Islet of Langerhans (tissue), 1 donor: ENCODE measurements at regions not wholly inside any gene's neighbourhood (a gene's known extent, or its start where the extent isn't known, plus 50 kb on each side); places are given as distances from the start of the nearest gene placed in this dataset.

Experiments used
- FAIRE-seq: peaks from one replicate; lab custom pipeline; 2011; peaks lifted over from hg19 to GRCh38; lab: Jason Lieb, UNC

DNA sequence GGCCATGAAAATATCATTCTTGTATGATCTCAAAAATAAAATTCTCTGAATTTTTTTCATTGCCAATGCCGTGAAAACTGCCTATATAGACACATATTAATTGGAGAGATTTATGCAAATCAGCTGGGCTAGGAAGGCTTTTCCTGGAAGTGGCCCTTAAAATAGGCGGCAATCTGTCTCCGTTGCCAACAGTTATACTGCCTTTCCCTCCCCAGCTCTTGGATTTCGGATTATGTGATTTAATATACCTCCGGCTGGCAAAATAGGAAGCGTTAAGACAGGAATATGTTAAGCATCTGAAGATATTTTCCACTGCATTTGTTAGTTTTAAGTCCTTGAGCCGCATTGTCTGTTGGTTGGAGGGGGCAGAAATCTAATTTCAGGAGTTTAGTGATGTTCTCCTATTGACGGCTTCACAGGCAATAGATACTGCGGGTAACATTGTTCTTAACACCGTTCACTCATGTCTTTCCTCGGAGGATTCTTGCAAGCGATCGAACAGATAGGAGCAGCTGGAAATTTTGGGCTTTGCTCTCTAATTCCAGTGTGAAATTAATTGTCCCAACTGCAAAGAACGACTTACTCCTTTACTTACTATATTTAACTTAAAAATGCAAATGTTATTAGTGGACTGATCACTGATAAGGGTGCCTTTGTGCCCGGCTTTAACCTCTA is 113.3 kb downstream of the LINC00237 start:
- no peak for FAIRE-seq

DNA sequence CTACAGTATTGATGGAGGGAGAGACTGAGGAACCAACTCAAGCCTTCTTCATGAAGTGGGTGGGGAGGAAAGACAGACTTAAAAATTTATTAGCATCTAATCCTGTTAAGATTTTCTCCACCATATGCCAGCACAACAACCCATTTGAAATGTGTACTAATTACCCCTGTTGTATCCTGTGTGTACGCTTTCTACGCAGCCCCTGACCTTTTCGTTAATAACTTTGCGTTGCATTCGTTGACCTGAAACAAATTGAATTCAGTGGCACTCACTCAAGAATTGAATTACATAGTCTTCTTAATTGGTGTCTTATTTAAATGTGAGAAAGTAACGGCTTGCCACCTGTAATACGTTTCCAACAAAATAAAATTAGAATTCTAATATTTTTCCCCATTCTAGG is 113.9 kb downstream of the LINC00237 start:
- FAIRE-seq, result no peak

DNA sequence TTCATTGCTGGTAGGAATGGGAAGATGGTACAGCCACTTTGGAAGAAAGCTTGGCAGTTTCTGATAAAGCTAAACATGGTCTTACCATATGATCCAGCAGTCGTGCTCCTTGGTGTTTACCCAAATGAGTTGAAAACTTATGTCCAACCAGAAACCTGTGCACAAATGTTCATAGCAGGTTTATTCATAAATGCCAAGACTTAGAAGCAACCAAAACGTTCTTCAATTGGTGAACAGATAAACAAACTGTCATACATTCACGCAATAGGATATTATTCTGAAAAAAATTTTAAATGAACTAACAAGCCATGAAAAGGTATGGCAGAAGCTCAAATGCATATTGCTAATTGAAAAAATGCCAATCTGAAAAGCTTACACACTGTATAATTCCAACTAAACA is 117.1 kb downstream of the LINC00237 start:
- FAIRE-seq, result no peak

DNA sequence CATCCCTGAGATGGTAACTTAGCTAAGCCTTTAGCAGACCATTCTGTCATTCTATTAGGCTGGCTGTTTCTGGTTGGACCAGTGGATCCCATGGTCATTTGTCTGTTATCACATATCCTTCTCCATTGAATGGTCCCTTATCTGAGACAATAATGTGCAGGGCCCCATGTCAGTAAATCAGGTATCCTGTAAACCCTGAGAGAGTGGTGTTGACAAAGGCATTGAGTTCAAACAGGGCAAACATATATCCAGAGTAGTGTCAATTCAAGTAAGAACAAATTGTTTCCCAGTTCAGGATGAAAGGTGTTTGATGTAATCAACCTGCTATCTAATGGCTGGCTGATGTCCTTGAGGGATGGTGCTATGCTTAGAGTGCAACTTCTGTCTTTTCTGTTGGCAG is 126.2 kb downstream of the LINC00237 start:
- FAIRE-seq, result no peak

DNA sequence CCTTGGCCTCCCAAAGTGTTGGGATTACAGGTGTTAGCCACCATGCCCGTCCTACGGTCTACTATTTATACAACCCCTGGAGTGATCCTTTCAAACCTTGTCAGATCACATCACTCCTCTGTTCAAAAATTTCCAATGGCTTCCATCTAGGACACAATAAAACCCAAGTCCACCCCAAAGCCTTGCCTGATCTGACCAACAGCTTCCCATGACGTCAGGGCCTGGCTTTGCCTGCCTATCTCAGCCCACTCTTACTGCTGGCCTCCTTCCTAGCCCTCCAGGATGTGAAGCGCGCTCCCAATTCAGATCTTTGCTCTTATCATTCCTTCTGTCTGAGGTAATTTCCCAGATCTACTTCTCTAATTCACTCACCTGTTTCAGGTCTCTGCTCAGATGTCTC is 128.4 kb downstream of the LINC00237 start:
- no peak for FAIRE-seq

DNA sequence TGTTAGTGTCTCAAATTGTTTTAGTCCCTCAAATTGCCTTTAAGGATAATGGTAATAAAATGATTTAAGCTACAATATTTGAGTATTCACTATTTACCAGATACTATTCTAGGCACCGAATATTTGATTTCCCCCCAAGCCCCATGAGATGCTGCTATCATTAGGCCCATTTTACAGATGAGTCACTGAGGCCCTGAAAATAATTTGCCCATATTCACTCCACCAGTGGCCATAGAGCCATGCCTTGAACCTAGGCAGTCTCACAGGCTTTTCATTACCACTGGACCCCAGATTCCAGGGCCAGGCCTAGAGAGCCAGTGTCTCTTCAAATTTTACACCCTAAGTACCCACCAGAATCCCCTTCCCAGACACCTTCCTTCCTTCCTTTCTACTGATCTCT is 133.7 kb downstream of the LINC00237 start:
- FAIRE-seq, result no peak

DNA sequence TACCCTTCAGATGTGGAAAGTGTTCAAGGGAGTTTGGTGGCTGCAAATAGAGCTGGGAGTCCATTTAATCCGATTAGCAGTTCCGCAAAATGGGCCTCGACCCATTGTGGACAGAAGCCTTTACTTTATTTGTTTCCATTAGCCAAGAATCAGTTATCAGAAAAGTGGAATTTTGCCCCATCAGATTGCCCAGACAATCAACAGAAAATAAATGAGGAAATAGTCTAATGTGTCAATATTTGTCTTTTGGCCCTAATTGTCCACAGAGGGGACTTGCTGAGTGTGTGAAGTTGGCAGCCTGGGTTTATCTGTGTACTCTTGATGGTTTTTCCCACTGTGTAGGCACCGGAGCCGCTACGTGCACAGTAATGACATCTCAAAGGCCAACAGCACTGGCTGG is 134.3 kb downstream of the LINC00237 start:
- FAIRE-seq, result no peak

DNA sequence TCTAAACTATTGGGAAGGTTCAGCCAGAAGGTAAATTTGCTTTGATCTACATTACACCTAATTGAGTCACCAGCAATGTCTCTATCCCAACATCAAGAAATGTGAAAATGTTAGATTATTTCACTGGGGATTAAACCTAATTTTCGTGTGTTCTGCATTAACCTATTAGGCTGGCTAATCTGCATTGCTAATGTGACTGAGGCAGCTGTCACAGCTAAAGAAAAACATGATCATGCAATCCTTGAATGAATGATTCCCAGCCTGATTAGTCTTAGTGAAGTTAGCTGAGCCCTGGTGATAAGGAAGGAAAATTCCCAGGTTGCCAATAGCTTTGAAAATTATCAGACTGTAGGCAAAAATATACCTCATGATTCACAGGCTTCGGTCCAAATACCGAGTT is 135.3 kb downstream of the LINC00237 start:
- FAIRE-seq, result no peak

DNA sequence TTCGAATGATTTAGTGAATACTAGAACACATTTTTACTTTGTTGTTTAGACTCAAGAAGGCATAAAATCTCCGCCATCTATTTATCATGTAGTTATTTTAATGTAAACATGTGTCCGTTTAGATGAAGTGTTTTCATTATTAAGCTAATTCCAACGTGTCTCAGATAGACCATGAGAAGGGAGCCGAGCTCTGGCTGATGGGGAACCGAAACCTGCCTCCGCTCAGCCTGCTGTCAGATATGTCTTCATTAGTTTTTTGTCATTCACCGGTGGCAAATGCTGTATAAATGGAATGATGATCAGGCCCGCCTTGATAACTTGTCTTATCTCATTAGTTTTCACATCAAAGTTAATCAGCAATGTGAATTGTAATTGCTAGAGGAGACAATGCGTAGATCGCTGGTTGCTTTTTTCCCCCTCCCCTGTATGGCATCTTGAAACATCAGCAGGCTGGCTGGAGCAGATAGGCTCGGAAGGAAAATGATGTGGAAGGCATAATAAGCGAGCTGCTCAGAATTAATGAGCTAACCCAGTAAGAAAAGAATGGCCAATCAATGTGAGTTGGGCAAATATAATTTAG is 136.4 kb downstream of the LINC00237 start:
- no peak for FAIRE-seq

DNA sequence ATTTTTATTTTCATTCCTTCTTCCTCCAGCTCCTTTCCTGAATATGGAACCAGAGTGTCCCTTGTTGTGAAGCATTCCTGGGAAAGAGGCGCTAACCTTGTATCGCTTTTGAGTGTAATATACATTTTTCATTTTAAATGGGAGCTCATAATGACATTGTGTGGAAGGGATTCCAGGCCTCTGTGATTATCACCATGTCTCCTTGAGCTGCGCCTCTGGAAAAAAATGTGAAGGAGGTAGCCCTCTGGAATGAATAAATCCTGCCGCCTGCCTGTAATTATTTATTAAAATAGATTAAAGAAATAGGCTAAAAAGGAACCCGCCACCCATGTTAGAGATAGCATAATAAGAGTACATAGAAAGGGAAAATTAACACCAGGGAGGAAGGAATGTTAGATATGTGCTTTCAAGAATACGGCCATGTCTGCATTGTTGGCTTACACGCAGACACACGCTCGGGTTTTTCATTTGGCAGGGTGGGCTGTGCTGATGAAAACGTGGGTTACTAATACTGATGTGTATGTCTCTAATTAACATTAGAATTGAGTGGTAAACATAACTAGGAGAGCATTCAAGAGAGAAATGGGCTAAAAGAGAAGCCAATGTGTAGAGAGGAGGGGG is 138.5 kb downstream of the LINC00237 start:
- no peak for FAIRE-seq

DNA sequence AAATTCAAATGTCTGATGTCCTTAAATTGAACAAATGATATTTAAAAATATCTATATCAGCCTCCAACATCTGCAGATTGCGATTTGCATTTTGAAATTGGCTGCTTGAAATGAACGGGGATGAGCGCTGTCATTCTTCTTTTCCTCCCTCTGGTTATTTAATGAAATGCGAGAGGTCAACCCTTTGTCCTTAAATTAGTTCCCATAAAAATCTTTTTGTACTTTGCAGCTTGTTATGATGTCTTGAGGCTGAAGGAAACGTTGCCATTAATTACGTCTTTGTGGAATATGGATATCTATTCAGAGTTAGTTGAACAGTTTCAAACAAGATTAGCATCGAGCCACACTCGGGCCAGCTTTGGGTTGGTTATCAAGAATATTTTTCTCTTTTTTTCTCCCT is 140.0 kb downstream of the LINC00237 start:
- FAIRE-seq, result no peak

DNA sequence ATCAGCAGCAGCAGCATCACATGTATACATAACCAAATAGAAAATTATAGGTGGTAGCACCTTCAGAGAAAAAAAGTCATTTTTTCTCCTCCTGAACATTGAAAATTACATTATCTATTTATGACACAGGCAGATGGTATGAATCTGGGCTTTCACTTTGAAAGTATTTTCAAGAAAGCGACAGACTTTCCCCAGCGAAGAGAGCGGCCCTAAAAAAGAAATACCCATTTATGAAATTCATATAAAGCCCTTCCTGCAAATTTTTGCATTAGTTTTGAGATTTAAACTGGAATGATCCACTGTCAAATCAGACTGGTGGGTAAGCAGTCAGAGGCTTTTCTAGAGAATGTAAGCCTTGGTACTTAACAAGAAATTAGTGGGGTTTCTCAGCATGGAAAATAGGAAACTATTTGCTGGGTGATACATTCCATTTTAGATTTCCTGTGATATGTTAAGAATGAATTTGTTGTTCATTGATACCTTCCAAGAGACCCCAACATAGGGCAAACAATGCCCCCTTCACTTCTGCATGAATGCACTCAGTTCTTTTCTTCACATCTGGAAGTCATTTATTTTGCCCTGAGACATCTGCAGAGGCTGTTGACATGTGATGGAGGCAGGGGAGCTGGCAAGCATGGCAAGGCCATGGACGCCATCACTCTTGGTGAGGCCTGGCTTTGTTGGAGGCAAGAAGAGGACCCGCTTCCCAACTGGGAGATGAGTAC is 147.0 kb downstream of the LINC00237 start:
- FAIRE-seq, result no peak

DNA sequence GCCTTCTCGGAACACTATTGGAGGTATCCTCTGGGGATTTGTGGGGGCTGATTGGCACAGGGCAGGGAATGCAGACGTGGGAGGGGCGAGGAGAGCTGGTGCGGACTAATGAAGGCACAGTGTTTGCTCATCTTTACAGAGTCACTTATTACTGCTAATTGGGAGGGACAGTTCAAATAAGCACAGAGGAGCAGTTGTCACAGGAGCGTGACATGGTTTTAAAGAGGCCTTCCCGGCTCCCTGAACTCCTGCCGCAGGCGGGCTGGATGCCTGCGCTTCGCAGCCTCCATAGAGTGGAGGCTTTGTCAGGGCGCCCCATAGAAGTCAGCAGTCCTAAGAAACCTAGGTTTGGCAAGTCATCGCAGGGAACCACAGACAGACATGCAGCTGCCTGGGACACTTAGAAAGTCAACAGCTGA is 149.6 kb downstream of the LINC00237 start:
- FAIRE-seq, result no peak

DNA sequence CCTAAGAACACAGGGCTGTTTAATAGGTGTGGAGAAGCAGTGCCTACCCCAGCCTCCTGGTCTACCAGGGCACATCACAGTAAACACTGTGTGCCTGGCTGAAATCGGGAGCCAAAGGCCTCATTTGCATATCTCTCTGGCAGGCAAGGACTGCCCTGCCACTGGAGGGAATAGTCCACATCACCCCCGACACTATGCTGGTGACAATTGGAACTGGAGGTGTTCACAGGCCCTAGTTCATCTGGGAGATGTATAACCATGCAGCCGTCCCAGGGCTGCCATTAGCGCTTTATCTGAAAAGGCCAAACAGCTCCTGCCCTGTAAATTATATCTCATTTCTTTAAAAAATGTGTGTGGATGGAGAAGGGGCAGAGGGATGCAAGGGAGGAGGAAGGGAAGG is 150.3 kb downstream of the LINC00237 start:
- no peak for FAIRE-seq

DNA sequence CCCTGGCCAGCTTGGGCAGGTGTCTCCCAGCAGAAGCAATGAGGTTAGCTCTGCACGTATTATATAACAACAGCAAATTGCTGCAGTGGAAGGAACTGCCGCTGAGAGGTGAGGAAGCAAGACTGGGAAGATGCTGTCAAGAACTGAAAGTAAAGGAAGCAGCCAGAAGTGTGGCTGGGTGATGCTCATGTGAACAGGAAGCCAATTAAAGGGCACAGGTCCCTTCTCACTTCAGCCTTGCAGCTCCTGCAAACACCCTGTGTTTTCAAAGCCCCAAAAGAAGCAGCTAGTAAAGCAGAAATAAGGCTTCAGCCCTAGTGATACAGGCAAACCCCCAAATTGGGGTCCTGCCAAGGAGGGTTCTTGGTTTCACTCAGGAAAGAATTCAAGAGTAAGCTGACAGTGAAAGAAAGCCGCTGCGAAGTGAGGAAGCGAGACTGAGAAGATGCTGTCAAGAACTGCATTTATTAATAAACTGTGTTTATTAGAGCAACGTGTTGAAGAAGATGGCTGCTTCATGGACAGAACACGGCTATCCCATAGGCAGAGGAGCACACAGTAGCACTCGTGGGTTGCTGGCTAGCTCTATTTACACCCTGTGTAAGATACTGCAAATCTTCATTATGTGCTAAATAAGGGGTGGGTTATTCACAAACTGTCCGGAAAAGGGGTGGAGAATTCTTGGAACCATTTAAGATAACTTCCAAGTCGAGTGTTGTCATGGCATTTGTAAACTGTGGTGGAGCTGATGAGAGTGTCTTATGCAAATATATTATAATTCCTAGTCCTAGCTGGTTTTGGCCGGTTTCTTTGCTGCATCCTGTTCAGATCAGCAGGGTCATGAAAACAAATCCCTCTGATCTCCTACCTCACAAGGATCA is 152.2 kb downstream of the LINC00237 start:
- no peak for FAIRE-seq

DNA sequence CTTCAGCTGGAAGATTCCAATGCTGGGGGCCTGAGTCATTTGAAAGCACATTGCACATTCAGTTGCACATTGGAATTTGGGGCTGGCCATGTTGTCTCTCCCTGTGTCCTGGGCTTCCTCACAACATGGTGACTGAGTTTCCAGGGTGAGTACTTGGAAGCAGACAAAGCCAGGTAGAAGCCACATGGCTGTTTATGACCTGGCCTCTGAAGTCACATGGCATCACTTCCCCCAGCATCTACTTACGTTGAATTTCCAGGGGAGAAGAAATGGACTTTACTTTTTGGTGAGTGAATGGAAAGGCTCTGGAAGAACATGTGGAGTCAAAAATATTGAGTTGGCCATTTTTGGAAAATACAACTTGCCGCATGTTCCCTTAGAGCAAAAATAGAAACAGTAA is 155.5 kb downstream of the LINC00237 start:
- FAIRE-seq, result no peak

DNA sequence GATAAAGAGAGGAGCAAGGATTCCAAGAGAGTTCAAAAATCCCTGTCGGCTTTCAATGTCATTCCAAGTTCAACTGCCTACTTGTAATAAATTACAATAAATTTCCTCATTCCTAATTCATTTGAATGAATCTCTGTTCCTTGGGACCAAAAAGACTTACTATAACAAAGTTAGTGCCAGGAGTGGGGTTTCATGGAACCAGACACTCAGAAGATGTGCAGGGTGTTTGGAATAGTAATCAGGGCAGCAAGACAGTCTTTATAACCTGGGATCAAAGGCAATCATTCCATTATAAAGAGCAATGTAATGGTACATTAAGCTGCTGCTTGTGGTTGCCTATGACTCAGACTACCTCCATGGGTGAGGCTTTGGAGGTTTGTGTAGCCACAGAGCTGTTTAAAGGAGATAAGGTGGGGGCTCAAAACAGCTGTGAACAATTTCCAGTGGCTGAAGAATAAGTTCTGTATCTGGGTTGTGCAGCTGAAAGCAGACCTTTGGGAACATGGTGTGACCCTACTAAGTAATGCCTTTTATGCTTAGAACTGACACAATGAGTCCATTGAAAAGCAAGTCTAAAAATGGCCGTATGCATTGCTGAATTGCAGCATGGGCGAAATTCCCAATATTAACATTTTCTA is 159.9 kb downstream of the LINC00237 start:
- FAIRE-seq, result no peak

DNA sequence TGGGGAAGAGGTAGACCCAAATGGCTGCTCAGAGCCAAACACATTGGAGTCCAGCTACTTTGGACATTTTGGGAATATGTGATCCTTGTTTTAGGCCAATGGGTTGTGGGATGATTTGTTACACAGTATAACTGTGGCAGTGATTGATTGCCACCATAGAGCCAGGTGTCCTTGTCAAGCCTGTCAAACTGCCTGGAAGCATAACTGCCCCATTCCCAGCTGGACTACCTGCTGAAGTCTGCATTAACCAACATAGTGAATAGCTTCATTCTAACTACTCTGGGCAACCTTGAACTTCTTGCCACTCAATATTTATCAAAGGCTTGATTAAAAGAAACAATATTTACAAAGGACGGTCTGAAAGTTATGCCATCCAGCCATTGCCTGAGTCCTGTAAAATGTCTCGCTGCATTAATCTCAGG is 164.7 kb downstream of the LINC00237 start:
- no peak for FAIRE-seq

DNA sequence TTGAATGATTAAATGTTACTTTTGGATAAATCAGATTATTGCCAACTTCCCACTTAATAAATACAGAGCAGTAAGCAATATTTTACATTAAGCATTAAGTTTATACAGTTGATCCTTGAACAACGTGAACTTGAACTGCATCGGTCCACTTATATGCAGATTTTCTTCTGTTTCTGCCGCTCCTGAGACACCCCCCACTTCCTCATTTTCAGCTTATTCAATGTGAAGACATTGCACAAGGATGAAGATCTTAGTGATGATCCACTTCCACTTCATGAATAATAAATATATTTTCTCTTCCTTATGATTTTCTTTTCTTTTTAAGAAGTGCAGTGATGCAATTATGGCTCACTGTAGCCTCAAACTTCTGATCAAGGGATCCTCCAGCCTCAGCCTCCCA is 167.2 kb downstream of the LINC00237 start:
- no peak for FAIRE-seq

DNA sequence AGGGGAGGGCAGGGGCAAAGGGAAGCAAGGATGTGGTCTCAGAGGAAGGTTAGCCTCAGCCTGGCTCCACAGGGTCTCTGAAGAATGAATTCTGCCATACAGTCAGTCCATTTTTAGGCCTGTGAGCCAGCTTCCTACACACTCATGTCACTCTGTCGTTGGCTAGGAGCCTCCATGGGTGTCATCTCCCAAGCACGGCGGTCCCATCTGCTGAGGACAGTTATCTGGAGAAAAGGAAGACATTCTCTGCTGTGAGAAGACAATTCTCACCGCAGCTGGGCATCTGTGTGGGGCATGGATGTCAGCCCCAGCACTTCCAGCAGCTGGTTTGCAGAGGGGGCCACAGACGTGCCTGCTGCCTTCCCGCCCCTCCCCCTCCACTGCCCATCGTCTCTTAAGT is 167.6 kb downstream of the LINC00237 start:
- FAIRE-seq, result no peak

DNA sequence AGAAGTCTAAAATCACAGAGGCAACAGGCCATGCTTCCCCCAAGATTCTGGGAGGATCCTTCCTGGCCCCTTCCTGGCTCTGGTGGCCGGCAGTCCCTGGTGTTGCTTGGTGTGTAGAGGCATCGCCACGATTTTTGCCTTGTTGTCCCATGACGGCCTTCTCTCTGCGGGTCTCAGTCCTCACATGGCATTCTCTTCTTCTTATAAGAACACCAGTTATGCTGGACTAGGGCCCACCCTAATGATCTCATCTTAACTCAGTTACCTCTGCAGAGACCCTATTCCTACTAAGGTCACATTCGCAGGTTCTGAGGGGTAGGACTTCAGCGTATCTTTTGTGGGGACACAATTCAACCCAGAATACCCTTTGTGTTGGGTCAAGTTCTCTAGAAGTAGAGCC is 168.0 kb downstream of the LINC00237 start:
- FAIRE-seq, result no peak
